ENCODE measurements at regions not wholly inside any gene's neighbourhood (a gene's known extent, or its start where the extent isn't known, plus 50 kb on each side); places are given as distances from the start of the nearest gene placed in this dataset.

- 79 to 82% (median 79%) methylated on average over 5 of the region's 5 CpGs for WGBS, 3 donors
- H3K36me3 ChIP-seq (ENCODE audit: insufficient read depth in 1 of 2, low read depth in 1 of 2) = no peaks in the 10 kb centered on the region
- intact Hi-C loops (cut with DNase I) = no loop called here
- no peaks in the 10 kb centered on the region for H3K4me1 ChIP-seq
- no peaks in the 10 kb centered on the region for H3K9me3 ChIP-seq
- no peak overlapping the region for H3K27ac ChIP-seq
- TF ChIP-seq CTCF (IDR thresholded peaks at IDR 0.05) = no peak
- no peak for DNase-seq
- H3K27me3 ChIP-seq (ENCODE audit: insufficient read depth in 3 of 3, low read length in 2 of 3) = no peaks in the 10 kb centered on the region
- ATAC-seq = no peak
- no peak overlapping the region for H3K4me3 ChIP-seq
Measured at GRCh38 chr20:5372371-5372770, 55.6 kb upstream of the PROKR2 start.

- WGBS, 3 donors = 25 to 43% (median 38%) methylated on average over 2 of the region's 2 CpGs
Measured at GRCh38 chr20:5369629-5370028, 52.9 kb upstream of the PROKR2 start.

More at GRCh38 chr20:5369629-5370028, 52.9 kb upstream of the PROKR2 start:
- TF ChIP-seq CTCF (IDR thresholded peaks at IDR 0.05) = no peak
- DNase-seq (no peak), ATAC-seq (no peak)
- Histone ChIP-seq H3K36me3 (ENCODE audit: insufficient read depth in 1 of 2, low read depth in 1 of 2) (no peaks in the 10 kb centered on the region), H3K4me3 (no peak overlapping the region), H3K27me3 (ENCODE audit: insufficient read depth in 3 of 3, low read length in 2 of 3) (no peaks in the 10 kb centered on the region), H3K9me3 (no peaks in the 10 kb centered on the region), H3K27ac (no peak overlapping the region), H3K4me1 (no peaks in the 10 kb centered on the region)
- intact Hi-C loops (cut with DNase I) = no loop called here
